Neural progenitor cell (in vitro differentiated cells): ENCODE measurements at regions not wholly inside any gene's neighbourhood (a gene's known extent, or its start where the extent isn't known, plus 50 kb on each side); places are given as distances from the start of the nearest gene placed in this dataset.

Source experiments
- DNase-seq: peaks from one replicate; pipeline ENCODE4 v3.0.0-alpha.2; 2016; ENCODE audit warnings: low spot score
- H2AFZ ChIP-seq: fragments of 200-600 bp; sonication (generic); replicated peaks from 2 replicates; pipeline ENCODE4 v1.6.1; 2016; ENCODE audit warnings: antibody characterized with exemption
- H3F3A ChIP-seq: fragments of 200-600 bp; sonication (generic); 2 replicates; pipeline ENCODE4 v1.6.1; 2016; ENCODE audit warnings: antibody characterized with exemption, low read depth
- H3K27ac ChIP-seq: fragments of 200-600 bp; sonication (generic); 2 replicates; pipeline ENCODE4 v1.5.1; 2016; ENCODE audit warnings: mild to moderate bottlenecking
- H3K27me3 ChIP-seq: fragments of 200-600 bp; sonication (generic); 2 replicates; pipeline ENCODE4 v1.6.1; 2016; ENCODE audit warnings: mild to moderate bottlenecking, moderate library complexity
- H3K36me3 ChIP-seq: fragments of 200-600 bp; sonication (generic); 2 replicates; pipeline ENCODE4 v1.5.1; 2016
- H3K4me1 ChIP-seq: fragments of 200-600 bp; sonication (generic); 2 replicates; pipeline ENCODE4 v1.6.1; 2016; ENCODE audit warnings: mixed run types
- H3K4me2 ChIP-seq: fragments of 200-600 bp; sonication (generic); 2 replicates; pipeline ENCODE4 v1.6.1; 2016
- H3K4me3 ChIP-seq: fragments of 200-600 bp; sonication (generic); 2 replicates; pipeline ENCODE4 v1.5.1; 2016
- H3K79me2 ChIP-seq: fragments of 200-600 bp; sonication (generic); 2 replicates; pipeline ENCODE4 v1.6.1; 2016; ENCODE audit warnings: low read depth
- H3K9ac ChIP-seq: fragments of 200-600 bp; sonication (generic); 2 replicates; pipeline ENCODE4 v1.6.1; 2016
- H3K9me3 ChIP-seq: fragments of 200-600 bp; sonication (generic); 2 replicates; pipeline ENCODE4 v1.5.1; 2016; ENCODE audit warnings: low read depth
- H4K20me1 ChIP-seq: fragments of 200-600 bp; sonication (generic); 2 replicates; pipeline ENCODE4 v1.6.1; 2016; ENCODE audit warnings: low read depth
- H3K27ac Mint-ChIP-seq: 3 replicates; pipeline ENCODE4 v1.8.0; 2021; ENCODE audit warnings: mixed read lengths
- H3K27me3 Mint-ChIP-seq: 2 replicates; pipeline ENCODE4 v1.8.0; 2022; ENCODE audit warnings: low read depth, mild to moderate bottlenecking, inconsistent platforms, moderate library complexity, mixed read lengths; ENCODE audit not compliant: insufficient read depth
- H3K36me3 Mint-ChIP-seq: 3 replicates; pipeline ENCODE4 v1.8.0; 2021; ENCODE audit warnings: mixed read lengths
- H3K4me1 Mint-ChIP-seq: 3 replicates; pipeline ENCODE4 v1.8.0; 2021; ENCODE audit warnings: mixed read lengths
- H3K4me3 Mint-ChIP-seq: 3 replicates; pipeline ENCODE4 v1.8.0; 2021; ENCODE audit warnings: mild to moderate bottlenecking, moderate library complexity, mixed read lengths
- H3K9me3 Mint-ChIP-seq: 3 replicates; pipeline ENCODE4 v1.8.0; 2020; ENCODE audit warnings: mixed read lengths
- EZH2 ChIP-seq: fragments of 200-600 bp; sonication (generic); IDR thresholded peaks from 2 replicates; pipeline ENCODE4 v1.6.1; 2017; ENCODE audit warnings: antibody characterized with exemption, mild to moderate bottlenecking, moderate library complexity
- EZH2phosphoT487 ChIP-seq: fragments of 200-600 bp; sonication (generic); IDR thresholded peaks from 2 replicates; pipeline ENCODE4 v1.6.1; 2017; ENCODE audit warnings: antibody characterized with exemption
- TF ChIP-seq, protein P1 (sequence below): fragments of 200-600 bp; sonication (generic); IDR thresholded peaks from 2 replicates; pipeline ENCODE4 v1.5.1; 2017; ENCODE audit warnings: antibody characterized with exemption, mild to moderate bottlenecking

DNA sequence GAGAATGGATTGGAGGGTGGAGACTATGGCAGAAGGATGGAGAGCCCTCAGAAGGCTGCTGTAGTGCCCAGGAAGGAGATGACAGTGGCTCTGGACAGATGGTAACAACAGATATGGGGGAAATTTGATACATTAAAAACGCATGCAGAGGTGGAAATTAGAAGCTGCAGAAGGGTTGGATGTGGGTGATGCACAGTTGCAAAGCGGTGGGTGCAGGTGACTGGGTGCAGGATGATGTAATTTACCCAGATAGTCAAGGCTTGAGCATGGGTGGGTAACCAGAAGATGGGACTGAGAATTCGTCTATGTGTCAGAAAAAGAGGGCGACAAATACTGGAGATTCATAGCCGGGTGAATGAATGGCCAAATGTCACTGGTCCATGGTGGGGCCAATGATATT is 570.3 kb downstream of the MN1 start:
- no peak overlapping the region for H2AFZ ChIP-seq
- no peak for DNase-seq
- H4K20me1 ChIP-seq = no peaks in the 10 kb centered on the region
- H3K9me3 ChIP-seq = peaks cover 4% of the 10 kb centered on the region
- H3K79me2 ChIP-seq = no peaks in the 10 kb centered on the region
- no peaks in the 10 kb centered on the region for H3K4me1 Mint-ChIP-seq
- H3K4me1 ChIP-seq = peaks cover 3% of the 10 kb centered on the region
- no peak overlapping the region for H3K4me3 ChIP-seq
- H3K27ac Mint-ChIP-seq = no peak overlapping the region
- TF ChIP-seq EZH2 (no peak), EZH2phosphoT487 (no peak)
- TF ChIP-seq, protein P1, sequence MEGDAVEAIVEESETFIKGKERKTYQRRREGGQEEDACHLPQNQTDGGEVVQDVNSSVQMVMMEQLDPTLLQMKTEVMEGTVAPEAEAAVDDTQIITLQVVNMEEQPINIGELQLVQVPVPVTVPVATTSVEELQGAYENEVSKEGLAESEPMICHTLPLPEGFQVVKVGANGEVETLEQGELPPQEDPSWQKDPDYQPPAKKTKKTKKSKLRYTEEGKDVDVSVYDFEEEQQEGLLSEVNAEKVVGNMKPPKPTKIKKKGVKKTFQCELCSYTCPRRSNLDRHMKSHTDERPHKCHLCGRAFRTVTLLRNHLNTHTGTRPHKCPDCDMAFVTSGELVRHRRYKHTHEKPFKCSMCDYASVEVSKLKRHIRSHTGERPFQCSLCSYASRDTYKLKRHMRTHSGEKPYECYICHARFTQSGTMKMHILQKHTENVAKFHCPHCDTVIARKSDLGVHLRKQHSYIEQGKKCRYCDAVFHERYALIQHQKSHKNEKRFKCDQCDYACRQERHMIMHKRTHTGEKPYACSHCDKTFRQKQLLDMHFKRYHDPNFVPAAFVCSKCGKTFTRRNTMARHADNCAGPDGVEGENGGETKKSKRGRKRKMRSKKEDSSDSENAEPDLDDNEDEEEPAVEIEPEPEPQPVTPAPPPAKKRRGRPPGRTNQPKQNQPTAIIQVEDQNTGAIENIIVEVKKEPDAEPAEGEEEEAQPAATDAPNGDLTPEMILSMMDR = no peak
- H3K36me3 ChIP-seq = no peaks in the 10 kb centered on the region
- H3K27ac ChIP-seq = no peak overlapping the region
- H3K4me2 ChIP-seq = no peak overlapping the region
- H3K9ac ChIP-seq = no peak overlapping the region
- no peak overlapping the region for H3K4me3 Mint-ChIP-seq
- H3K36me3 Mint-ChIP-seq = no peaks in the 10 kb centered on the region
- H3K27me3 Mint-ChIP-seq = peaks cover 8% of the 10 kb centered on the region
- H3K27me3 ChIP-seq = no peaks in the 10 kb centered on the region
- H3K9me3 Mint-ChIP-seq = no peaks in the 10 kb centered on the region
- no peaks in the 10 kb centered on the region for H3F3A ChIP-seq

DNA sequence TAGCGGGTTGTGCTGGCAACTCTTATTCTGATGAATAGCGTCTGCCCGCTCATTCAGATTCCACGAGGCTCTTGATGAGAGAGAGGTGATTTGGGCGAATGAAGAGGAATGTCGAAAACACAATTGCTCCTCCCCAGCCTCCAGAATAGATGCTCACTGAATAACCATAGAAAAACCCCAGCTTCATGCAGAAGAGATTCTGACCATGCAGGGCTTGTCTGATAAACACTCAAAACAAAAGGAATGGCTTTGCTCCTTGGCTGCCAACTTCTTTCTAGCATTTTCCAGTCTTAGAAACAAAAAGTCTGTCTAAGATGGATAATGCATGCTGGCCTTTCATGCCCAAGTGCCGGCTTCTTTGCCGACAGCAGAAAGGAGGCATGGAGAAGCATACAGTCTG is 569.5 kb downstream of the MN1 start:
- Histone ChIP-seq H3K79me2 (no peaks in the 10 kb centered on the region), H3K27me3 (no peaks in the 10 kb centered on the region), H2AFZ (no peak overlapping the region), H3F3A (no peaks in the 10 kb centered on the region), H3K36me3 (no peaks in the 10 kb centered on the region), H3K4me3 (no peak overlapping the region), H4K20me1 (no peaks in the 10 kb centered on the region), H3K27ac (no peak overlapping the region), H3K9me3 (peaks cover 4% of the 10 kb centered on the region), H3K4me1 (peaks cover 4% of the 10 kb centered on the region), H3K4me2 (no peak overlapping the region), H3K9ac (no peak overlapping the region)
- H3K36me3 Mint-ChIP-seq = no peaks in the 10 kb centered on the region
- no peak for DNase-seq
- TF ChIP-seq, protein P1 = no peak
- TF ChIP-seq EZH2phosphoT487 (no peak), EZH2 (no peak)
- H3K4me3 Mint-ChIP-seq = no peak overlapping the region
- H3K9me3 Mint-ChIP-seq = no peaks in the 10 kb centered on the region
- no peak overlapping the region for H3K27ac Mint-ChIP-seq
- peaks cover 2% of the 10 kb centered on the region for H3K4me1 Mint-ChIP-seq
- peaks cover 8% of the 10 kb centered on the region for H3K27me3 Mint-ChIP-seq

DNA sequence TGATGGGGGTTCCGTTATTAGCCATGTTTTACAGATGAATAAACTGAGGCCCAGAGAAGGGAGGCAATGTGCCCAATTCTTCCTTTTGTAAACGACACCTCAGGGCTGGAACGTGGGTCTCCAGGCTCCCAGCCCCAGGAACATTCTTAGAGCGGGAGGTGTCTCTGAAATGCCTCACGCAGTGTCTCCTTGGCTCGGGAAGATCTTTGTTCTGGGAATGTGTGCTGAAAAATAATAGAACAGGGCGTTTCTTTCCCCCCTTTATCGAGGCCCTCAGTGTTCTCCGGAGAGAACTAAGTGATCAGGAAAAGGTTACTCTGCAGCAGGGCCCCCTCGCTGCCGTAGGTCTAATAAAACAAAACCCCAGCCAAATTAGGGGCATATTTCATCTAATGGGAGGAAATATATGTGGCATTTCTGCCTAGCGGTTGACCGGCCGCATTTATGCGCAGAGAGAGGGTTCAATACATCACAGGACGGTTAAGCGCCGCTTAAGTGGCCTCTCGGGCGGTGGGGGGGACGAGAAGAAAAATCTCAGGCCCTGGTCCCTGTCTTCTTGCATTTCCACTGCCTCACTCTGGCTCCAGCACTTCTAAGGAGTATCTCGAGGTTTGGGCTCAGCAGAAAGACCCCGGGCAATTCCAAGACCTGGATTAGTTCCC is 564.3 kb downstream of the MN1 start:
- Mint-ChIP-seq H3K27me3 (peaks cover 16% of the 10 kb centered on the region), H3K27ac (peak overlapping the region; percentile 76), H3K36me3 (no peaks in the 10 kb centered on the region), H3K4me1 (peaks cover 24% of the 10 kb centered on the region), H3K9me3 (no peaks in the 10 kb centered on the region), H3K4me3 (no peak overlapping the region)
- DNase-seq = no peak
- TF ChIP-seq EZH2 (no peak), EZH2phosphoT487 (no peak)
- TF ChIP-seq, protein P1 = no peak
- Histone ChIP-seq H2AFZ (no peak overlapping the region), H3K27ac (no peak overlapping the region), H3K36me3 (no peaks in the 10 kb centered on the region), H3K9ac (no peak overlapping the region), H3K4me3 (no peak overlapping the region), H3F3A (no peaks in the 10 kb centered on the region), H3K79me2 (no peaks in the 10 kb centered on the region), H3K4me2 (no peak overlapping the region), H3K4me1 (peaks cover 5% of the 10 kb centered on the region), H3K27me3 (no peaks in the 10 kb centered on the region), H4K20me1 (no peaks in the 10 kb centered on the region), H3K9me3 (no peaks in the 10 kb centered on the region)
